ENCODE measurements at regions not wholly inside any gene's neighbourhood (a gene's known extent, or its start where the extent isn't known, plus 50 kb on each side); places are given as distances from the start of the nearest gene placed in this dataset.

DNA sequence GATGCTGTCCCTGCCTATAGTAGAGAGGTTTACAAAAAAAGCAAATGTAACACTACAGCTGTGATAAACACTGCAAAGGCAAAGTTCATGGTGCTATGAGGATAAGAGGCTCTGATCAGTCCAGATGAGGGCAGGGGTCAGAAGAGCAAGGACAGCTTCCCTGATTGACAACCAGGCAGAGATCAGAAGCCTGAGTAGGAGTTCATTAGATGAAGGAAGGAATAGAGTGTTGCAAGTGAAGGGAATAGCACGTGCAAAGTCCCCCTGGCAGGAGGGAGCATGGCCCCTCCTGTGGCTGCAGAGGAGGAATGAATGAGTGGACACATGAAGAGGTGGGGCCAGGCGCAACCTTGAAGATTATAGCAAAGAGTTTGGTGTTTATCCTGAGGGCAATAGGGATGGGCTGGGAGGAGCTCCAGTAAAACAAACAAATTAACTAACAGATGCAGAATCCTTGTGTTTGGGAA lies 208.4 kb upstream of the IRX5 start:
- DNase-seq, result no peak

DNA sequence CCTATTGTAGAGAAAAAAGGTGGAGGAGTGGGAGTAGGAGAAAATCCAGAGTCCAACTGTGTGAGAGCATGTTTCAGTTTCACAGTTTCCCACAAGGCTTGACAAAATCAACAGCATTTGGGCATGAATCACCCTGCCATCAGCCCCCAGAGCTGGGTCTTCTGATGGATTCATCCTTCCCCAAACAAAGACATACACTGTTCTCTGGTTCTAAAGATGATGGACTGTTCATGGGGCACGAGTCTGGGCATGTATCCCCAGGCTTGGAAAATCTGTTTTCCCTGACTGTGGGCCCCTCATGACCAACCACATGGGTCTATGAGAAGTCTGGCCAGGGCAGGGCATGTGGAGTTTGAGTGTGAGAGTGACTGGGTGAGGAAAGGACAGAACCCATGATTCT lies 210.4 kb upstream of the IRX5 start:
- no peak for DNase-seq

DNA sequence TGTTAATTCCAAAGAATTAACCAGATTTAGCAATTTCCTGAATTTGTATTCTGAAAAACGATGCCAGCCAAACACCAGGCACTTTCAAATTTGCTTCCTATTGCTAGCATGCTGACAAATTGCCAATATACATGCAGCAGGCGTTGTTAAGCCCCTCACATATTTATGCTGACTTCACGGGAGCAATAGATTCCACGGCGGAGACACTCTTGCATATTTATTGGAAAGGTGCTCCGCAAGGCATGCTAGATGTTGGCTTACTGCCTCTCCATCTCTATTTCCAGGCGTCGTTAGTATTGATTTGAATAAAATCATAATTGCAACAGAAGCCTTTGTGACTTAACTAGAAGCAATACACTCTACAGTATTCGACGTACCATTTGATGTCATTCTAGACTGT lies 211.0 kb upstream of the IRX5 start:
- DNase-seq, result no peak

DNA sequence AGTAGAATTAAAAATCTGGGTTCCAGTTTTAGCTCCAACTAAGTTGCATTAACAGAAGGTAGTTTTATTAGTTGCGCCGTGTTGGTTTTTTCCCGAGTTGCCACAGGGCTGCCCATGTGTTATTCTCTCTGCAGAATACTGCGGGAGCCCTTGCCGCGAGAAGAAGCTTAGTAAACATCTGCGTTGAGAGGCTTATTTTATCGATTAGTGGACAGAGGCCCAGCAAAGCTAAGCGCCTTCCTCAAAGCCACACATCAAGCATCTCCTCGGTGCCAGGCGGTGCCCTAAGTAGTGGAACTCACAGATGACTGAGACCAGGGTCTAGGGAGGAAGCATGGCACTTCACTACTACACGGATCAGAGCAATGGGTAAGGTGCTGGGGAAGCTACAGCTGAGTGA lies 212.3 kb upstream of the IRX5 start:
- DNase-seq, result no peak

DNA sequence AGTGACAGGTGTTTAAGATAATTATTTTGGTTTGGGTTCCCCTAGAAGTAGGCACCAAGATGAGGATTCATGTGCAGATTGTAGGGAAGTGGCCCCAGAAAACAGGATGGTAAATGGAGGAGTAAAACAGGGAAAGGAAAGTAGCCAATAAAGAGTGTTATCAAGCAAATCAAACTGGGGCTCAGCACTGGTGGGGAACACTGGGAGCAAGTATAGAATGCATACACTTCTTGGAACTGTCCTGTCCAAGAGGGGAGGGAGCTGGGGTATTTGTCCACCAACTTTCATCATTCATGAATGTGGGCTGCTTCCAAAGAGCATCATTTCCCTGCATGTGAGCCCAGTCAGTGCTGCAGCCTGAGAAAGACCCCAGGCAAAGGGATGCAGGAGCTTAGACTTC lies 215.7 kb upstream of the IRX5 start:
- DNase-seq, result no peak

DNA sequence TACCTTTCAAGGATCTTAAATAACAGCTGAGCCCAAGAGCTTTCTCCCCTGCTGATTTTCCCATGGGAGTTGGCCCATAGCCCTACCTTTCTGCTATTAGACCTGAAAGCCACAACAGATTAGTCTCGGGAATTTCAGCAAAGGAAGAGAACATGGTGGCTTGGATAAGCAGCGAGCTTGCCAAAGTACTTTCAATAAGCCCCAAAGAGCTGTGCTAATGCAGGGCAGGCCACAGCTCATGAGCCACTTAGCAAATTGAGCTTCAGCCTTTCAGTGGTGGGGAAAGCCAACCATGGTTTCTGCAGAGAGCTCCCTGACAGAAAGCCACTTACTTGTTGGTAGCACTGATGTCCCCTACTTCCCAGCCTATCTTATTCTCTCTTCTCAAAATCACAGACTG lies 217.8 kb upstream of the IRX5 start:
- DNase-seq, result no peak

DNA sequence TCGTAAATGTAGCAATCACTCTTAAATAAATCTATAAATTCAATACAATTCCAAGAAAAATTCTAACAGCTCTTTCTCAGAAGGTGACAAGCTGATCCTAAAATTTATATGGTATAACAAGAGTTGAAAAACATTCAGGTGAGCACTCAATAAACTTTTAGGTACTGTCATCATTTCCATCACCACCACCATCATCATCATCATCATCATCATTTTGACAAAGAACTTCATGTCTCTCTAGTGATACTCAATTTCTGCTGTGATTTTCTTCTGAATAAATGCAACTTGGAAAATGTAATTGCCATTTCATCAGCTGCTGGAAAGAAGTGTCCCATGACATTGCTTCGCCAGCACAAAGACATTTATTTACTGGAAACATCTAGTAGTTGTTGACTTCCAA lies 222.9 kb upstream of the IRX5 start:
- no peak for DNase-seq

DNA sequence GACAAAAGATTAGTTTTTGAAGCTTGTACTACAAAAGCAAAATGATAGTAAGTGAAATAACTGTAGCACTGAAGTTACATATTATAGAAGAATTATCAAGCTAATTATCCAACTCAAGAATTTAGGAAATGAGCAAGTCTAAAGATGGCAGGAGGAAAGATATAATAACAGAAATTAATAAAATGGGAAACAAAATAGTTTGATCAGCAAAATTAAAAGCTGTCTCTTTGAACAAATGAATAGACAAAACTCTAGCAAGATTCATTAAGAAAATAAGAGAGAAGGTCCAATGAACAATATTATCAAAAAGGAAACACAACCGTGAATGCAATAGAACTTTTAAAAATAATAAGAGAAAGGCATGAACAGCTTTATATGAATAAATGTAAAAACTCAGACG lies 224.3 kb upstream of the IRX5 start:
- no peak for DNase-seq

DNA sequence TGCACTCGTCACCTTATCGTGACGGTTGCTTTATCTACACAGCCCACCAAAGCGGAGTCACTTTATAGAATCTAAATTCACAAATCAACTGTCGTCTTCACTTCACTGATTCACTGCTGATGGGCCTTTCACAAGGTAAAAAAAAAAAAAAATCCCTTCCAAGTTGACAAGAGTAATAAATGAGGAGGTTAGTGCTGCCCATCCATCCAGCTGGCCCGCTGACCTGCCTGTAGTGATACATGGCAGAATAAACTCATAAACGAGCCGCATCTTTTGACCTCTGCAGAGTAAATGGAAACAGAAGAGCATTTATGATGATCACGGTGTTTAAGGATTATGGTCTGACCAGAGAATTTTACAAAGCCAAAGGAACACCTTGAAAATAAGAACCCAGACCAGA lies 227.3 kb upstream of the IRX5 start:
- no peak for DNase-seq

DNA sequence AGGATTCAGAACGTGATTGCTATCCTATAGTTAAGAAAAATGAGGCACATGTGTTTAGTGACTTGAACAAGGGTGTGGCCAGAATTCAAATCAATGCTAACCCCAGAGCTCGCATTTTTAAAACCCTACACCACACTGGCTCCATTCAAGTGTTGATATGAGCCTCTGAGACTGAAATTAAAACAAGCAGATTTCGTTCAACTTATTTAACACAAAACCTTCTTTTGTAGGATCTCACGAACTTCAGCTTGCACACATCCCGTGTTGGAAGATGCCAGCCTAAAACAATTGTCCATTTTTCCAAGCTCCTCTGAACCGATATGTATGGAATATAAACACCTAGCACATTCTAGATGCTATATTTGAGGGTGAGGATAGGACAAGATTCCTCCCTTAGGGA lies 231.0 kb upstream of the IRX5 start:
- no peak for DNase-seq

DNA sequence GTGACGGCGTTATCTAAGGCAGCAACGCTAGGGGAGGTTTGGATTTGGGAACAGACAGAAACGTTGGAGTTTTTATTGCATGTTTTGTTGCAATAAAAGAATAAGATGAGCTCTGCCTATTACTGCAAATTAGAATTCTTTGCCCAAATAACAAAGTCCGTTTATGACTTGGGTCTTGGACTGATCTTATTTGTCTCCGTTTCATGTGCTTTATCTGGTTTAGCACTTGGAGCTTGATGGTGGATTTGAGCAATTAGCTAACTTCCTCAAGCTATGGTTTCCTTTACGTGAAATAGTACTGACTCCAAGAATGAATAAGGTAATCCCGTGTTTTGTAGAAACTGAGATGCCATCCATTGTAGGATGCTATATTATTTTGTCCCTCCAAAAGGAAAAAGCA lies 233.0 kb upstream of the IRX5 start:
- no peak for DNase-seq

DNA sequence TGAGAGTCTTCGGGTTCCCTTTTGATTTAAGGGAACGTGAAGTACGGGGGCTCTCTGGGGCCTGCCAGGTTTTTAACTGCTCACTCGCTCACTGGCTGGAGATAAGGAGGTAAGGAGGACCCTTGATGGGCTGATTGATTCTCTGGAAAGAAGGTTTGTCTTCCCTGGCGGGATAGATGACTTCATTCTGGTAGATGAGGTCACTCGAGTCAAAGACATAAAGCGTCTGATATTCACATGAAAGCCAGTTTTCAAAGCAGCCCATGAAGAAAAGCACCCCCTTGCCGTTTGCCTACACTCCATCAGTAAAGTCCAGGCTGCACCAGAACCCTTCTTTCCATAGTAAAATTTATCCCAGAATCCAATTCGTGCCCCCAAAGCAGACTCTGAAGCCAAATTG lies 233.7 kb upstream of the IRX5 start:
- DNase-seq, result no peak

DNA sequence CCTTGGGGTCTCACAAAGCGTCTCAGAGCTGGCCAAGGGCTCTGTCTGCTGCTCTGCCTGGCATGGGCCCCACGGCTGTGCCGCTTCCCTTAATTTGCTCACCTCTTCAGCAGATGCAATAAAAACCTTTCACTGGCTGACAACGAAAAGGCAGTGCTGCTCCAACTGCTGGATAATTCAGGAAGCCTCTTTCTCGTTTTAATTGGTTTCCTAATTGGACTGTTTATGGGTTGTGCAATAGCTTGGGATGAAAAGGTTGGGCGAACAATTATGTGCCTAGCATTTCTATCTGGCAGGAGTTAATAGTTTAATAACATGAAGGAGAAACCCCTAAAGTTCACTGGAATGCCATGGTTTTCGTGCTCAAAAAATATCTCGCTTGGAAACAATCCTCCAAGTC lies 234.1 kb upstream of the IRX5 start:
- no peak for DNase-seq

DNA sequence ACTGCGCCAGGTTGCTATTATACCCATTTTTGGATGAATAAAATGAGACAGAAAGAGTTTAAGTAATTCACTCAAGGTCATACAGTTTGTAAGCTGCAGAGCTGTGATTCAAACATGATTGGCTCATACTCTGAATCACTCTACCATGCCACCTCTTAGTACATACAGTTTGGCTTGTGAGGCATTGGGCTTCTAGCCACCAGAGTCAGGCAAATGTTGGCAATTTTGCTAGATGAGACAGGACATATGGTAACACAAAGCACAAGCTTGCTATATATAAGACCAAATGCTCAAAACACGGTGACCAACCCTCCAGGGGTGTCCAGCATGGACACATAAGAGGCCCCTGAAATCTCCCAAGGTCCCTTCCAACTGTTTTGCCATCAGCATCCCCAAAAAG lies 236.0 kb upstream of the IRX5 start:
- DNase-seq, result no peak

DNA sequence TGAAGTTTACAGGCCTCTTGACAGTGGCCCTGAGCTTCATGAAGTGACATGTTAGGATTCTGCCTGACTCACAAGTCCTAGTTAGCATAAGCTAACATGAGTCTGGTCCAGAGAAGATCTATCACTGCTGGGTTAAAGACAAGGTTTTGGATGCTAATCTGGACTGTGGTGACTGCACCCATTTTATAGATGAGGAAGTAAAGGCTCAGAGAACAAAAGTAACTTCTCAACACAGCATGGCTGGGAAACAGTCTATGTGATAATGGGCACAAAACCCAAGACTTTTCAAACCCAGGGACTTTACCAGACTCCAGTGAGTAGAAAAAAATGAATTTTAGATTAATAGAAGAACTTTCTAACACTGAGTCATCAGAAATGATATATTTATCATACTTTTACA lies 236.8 kb upstream of the IRX5 start:
- no peak for DNase-seq

DNA sequence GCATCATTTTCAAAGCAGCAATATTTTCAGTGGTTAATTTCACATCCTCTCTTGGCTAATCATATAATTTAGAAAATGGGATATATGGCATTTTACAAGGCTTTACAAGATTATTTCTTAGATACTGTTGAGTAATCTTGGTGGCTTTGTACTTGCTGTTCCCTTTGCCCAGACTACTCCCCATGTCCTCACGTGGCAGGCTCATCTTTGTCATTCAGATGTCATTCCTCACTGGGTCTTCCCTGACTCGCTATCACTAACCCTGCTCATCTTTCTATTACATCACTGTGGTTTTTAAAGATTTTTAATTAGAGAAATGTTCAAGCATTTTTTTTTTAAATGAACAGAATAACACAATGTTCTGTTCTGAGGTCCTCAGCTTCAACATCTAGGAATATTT lies 240.0 kb upstream of the IRX5 start:
- no peak for DNase-seq

DNA sequence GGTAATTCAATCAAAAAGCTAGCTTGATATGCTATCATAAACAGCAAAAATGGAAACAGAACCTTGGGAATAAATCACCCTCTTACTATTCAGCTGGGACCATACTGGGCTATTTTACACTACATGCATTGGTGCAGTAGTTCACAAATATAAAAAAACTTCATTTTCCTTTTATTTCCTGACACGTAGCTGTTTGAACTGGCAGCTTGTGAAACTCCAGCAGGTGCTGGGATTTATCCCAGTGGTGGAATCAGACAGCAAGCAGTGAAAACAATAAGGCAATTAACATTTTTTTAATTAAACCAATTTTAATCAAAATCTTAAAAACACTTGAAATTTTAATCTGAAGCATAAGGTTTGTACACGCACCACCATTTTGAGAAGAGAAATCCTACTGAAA lies 240.4 kb upstream of the IRX5 start:
- no peak for DNase-seq

DNA sequence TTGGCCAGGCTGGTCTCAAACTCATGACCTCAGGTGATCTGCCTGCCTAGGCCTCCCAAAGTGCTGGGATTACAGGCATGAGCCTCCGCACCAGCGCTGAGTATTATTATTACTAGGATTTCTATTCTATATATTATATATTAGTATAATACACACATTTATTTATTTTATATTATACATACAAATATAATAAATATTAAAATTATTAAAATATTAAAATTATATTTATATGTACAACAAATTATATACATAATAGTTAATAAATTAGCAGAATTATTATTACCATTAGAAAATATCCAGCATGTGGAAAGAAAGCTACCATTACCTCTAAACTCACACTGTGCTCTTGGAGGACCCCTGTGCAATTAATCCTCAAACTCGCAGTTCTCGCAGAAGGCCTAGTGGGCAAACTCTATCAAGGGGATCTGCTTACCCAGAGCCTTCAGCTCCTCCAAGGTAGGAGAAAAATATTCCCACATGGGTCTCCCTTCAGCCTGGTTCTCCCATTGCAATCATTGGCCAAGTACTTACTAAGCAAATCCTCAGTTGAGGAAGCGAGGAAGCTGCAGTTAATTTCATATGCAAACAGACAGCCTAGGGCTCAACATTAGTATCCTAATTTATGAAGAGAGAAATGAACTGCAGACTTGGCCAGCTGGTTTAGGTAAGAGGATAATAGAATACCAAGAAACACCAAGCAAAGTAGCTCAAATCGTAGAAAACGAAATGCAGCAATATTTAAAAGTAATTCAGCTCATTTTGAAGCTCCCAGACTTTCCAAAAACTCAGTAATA lies 241.4 kb upstream of the IRX5 start:
- DNase-seq, result no peak

DNA sequence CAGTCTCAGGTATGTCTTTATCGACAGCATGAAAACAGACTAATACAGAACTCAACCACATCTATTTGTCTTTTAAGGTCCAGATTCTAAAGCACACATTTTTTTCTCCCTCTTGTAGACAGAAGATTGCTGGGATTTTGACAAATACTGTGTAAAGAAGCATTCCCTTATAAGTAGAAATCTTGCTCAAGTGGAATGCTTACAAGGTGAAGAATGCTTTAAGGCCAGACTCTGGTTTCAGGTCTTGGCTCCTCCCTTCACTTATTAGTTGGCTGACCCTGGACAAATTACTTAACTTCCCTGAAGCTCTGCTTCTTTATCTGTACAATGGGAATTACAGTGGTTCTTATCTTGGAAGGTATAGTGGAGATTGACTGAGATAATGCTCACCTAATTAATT lies 242.3 kb upstream of the IRX5 start:
- DNase-seq, result no peak

DNA sequence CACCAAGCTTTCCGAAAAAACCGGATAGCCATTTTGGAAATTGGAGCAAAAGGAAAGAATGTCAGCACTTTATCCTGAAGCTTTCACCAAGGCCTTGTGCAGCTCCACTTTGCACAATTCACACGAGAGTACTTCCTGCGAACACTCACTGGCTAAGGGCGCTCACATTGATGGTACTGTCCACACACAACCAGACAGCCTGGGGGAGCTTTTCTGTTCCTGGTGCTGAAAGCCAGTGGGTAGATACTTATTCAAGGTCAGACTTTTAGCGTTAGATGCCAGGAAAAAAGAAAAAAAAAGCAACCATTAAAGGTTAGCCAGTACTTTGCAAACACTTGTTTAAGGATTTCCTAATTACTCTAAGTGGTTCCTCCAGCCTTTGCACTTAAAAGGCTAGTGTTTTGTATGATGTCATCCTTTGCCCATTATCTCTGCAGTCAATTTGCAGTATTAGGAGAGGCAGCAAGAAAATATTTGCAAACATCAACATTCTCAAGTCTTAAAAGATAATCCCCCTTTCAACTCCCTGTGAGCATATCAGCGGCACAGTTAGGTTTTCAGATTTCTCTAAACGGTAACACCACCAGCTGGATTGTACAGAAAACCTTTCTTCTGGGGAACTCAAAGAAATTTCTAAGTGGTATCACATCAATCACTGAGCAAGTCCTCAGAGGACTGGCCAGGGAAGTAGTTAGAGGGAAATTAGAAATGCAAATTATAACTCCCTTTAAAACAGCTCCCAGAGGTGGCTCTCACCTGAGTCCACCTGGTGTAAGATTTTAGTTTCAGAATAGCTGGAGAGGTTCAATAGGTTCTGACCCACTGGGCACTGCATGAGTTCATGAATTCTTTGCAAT lies 243.4 kb upstream of the IRX5 start:
- no peak for DNase-seq

DNA sequence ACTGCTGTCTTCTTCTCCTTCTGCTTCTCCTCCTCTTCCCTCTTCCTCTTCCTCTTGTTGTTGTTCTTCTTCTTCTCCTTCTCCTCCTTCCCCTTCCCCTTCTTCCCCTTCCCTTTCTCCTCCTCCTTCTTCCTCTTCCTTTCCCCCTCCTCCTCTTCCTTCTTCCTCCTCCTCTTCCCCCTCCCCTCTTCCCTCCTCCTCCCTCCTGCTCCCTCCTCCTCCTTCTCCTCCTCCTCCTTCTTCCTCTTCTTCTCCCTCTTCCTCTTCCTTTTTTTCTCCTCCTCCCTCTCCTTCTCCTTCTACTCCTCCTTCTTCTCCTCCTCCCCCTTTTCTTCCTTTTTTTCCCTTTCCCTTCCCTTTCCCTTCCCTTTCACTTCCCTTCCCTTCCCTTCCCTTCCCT lies 245.0 kb upstream of the IRX5 start:
- no peak for DNase-seq

DNA sequence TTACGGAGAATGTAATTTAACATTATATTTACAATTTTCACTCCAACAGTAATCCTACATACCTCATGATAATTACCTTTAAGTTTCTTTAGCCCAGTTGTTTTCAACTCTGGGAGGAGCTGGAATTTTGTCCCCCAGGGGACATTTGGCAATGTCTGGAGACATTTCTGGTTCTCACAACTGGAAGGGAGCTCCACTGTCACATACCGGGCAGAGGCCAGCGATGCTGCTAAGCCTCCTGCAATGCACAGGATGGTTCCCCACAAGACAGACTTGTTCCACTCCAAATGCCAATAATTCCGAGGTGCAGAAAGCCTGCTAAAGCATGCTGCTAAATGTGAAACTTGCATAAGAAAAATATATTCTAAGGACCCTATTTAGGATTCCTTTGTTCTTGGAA lies 251.1 kb upstream of the IRX5 start:
- no peak for DNase-seq

DNA sequence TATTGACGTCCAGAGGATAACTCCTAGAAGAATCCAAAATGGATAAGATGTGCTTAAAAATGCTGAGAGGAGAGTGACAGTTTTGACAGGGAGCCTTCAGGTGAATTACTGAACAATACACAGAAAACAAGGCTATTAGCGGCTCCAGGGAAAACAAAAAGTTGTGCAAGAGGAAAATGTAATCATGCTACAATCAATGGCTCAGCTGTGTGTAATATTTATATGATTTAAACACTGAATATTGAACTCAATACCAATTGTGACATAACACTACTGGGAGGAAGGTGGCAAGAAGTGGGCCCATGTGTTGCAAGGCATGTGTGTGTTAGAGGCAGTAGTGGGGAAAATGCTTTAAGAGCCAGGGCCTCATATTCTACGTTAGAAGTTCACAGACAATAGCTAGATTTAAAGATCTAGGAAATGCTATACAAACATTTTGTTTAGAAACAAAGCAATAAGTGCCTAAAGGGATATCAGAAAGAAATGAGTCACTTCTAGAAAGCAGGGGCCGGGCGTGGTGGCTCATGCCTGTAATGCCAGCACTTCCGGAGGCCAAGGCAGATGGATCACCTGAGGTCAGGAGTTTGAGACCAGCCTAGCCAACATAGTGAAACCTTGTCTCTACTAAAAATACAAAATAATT lies 253.2 kb upstream of the IRX5 start:
- DNase-seq, result no peak

DNA sequence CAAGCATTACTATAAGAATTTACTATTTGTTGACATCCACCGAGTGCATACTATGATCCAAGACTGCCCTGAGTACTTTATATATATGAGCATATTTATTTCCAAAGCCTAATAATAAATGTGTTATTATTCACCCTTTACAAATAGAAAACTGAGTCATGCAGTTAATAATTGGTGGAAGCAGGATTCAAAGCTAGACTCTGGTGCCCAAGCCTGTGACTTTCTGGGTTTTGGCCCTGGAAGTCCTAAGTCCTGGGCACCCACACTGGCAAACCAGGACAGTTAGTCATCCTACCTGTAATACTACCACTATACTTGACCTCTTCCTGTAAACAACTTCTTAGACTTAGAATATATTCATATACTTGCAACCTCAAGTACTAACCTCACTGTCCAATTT lies 257.4 kb upstream of the IRX5 start:
- no peak for DNase-seq
